GM12891 (cell line): ENCODE measurements at regions not wholly inside any gene's neighbourhood (a gene's known extent, or its start where the extent isn't known, plus 50 kb on each side); places are given as distances from the start of the nearest gene placed in this dataset.

Source experiments
- POLR2A ChIP-seq: IDR thresholded peaks from 2 replicates; pipeline ENCODE4 v1.6.1; 2011; ENCODE audit warnings: low read depth, low read length, control low read depth
- TAF1 ChIP-seq: IDR thresholded peaks from 2 replicates; pipeline ENCODE4 v1.6.1; 2011; ENCODE audit warnings: low read depth, low read length, control low read depth

- TF ChIP-seq POLR2A (no peak), TAF1 (no peak)
These were observed 380.5 kb downstream of the EMP1 start for GRCh38 chr12:13576935-13577500.
